HCT116 (cell line): ENCODE measurements at regions not wholly inside any gene's neighbourhood (a gene's known extent, or its start where the extent isn't known, plus 50 kb on each side); places are given as distances from the start of the nearest gene placed in this dataset.

Source experiments
- CTCF ChIP-seq, 3 experiments: fragments of 200-600 bp in 1 of 3; sonication (generic) in 1 of 3; IDR thresholded peaks in 2 of 3; conservative IDR thresholded peaks in 1 of 3; 2 replicates each; pipeline ENCODE4 v1.5.1; 2012 to 2017; ENCODE audit warnings: low read depth in 2 of 3, low read length in 2 of 3, antibody characterized with exemption in 1 of 3, borderline replicate concordance in 1 of 3, control low read depth in 1 of 3, mild to moderate bottlenecking in 1 of 3, mixed read lengths in 1 of 3, mixed run types in 1 of 3, moderate library complexity in 1 of 3; ENCODE audit not compliant: insufficient read depth in 1 of 3
- EZH2 ChIP-seq: fragments of 200-600 bp; sonication (generic); IDR thresholded peaks from 2 replicates; pipeline ENCODE4 v1.6.1; 2017; ENCODE audit warnings: antibody characterized with exemption, mixed run types
- EZH2phosphoT487 ChIP-seq: fragments of 200-600 bp; IDR thresholded peaks from 2 replicates; pipeline ENCODE4 v1.6.1; 2018; ENCODE audit warnings: antibody characterized with exemption, borderline replicate concordance
- POLR2A ChIP-seq: IDR thresholded peaks from 2 replicates; pipeline ENCODE4 v1.7.0; 2011; ENCODE audit warnings: borderline replicate concordance; ENCODE audit not compliant: insufficient read depth, insufficient read length; ENCODE audit errors: extremely low read depth
- SIN3A ChIP-seq: IDR thresholded peaks from 2 replicates; pipeline ENCODE4 v1.6.1; 2012; ENCODE audit warnings: low read depth
- SP1 ChIP-seq: IDR thresholded peaks from 2 replicates; pipeline ENCODE4 v1.6.1; 2012; ENCODE audit warnings: low read depth
- SRF ChIP-seq: IDR thresholded peaks from 2 replicates; pipeline ENCODE4 v1.6.1; 2012; ENCODE audit warnings: low read depth

DNA sequence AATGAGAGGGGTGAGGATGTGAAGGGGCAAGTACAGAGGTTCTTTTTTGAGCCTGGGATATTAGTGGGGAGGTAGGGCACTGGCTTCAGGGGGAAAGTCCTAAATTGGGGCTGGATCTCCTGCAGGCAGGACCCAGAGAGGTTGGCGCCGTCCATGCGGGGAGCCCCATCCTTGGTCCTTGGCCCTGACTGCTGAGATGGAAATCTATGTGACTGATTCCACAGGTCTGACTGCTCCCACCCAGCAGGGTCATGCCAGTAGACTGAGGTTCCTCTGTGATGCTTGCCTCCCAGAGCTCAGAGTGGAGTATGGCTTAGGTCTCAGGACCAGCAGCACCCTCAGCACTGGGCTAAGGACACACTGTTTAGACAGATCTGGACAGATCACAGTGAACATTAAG is 988.6 kb upstream of the TMEM132C start:
- TF ChIP-seq CTCF (IDR thresholded peaks at IDR 0.05 in 2 of 3, conservative IDR thresholded peaks at IDR 0.05 in 1 of 3; ENCODE audit: borderline replicate concordance in 1 of 3, insufficient read depth in 1 of 3, low read depth in 2 of 3, low read length in 2 of 3) (no peak), SIN3A (no peak), SRF (no peak), SP1 (no peak), EZH2 (no peak), EZH2phosphoT487 (no peak), POLR2A (no peak)
